ENCODE measurements at regions not wholly inside any gene's neighbourhood (a gene's known extent, or its start where the extent isn't known, plus 50 kb on each side); places are given as distances from the start of the nearest gene placed in this dataset.

GRCh38 chr14:100451264-100451663, 128.1 kb downstream of the SLC25A47 start:
- no peak for TF ChIP-seq POLR2AphosphoS5 (IDR thresholded peaks at IDR 0.05)
- TF ChIP-seq POLR2A (IDR thresholded peaks at IDR 0.05; ENCODE audit: low read depth): no peak
- no peak for TF ChIP-seq CTCF (IDR thresholded peaks at IDR 0.05)
- TF ChIP-seq EP300 (IDR thresholded peaks at IDR 0.05): no peak
- H3K9me3 ChIP-seq: no peaks in the 10 kb centered on the region
- WGBS: 93% methylated on average over 6 of the region's 6 CpGs
- no peaks in the 10 kb centered on the region for H3K4me1 ChIP-seq
- no peaks in the 10 kb centered on the region for H3K36me3 ChIP-seq
- H3K27me3 ChIP-seq: no peaks in the 10 kb centered on the region
- H3K4me3 ChIP-seq: no peak overlapping the region
- no peak overlapping the region for H3K27ac ChIP-seq (replicated peaks in 1 of 4)
- intact Hi-C loops (cut with DNase I): no loop called here
- DNase-seq (ENCODE audit: extremely low spot score): no peak

- Histone ChIP-seq H3K27ac (replicated peaks in 1 of 4) (no peak overlapping the region), H3K4me3 (no peak overlapping the region), H3K27me3 (no peaks in the 10 kb centered on the region), H3K9me3 (no peaks in the 10 kb centered on the region), H3K36me3 (no peaks in the 10 kb centered on the region), H3K4me1 (no peaks in the 10 kb centered on the region)
- no peak for DNase-seq (ENCODE audit: extremely low spot score)
- intact Hi-C loops (cut with DNase I): no loop called here
- no peak for TF ChIP-seq POLR2AphosphoS5 (IDR thresholded peaks at IDR 0.05)
- WGBS: 79% methylated on average over 2 of the region's 2 CpGs
Measured at GRCh38 chr14:100453930-100454329, 130.8 kb downstream of the SLC25A47 start.

- H3K27ac ChIP-seq (replicated peaks in 1 of 4): no peak overlapping the region
- H3K4me3 ChIP-seq: no peak overlapping the region
- no peaks in the 10 kb centered on the region for H3K27me3 ChIP-seq
- intact Hi-C loops (cut with DNase I): no loop called here
- TF ChIP-seq EP300 (IDR thresholded peaks at IDR 0.05) (no peak), CTCF (IDR thresholded peaks at IDR 0.05) (no peak), POLR2AphosphoS5 (IDR thresholded peaks at IDR 0.05) (no peak), POLR2A (IDR thresholded peaks at IDR 0.05; ENCODE audit: low read depth) (no peak)
- H3K4me1 ChIP-seq: no peaks in the 10 kb centered on the region
- H3K36me3 ChIP-seq: no peaks in the 10 kb centered on the region
- 68% methylated on average over 1 of the region's 1 CpG for WGBS
- no peak for DNase-seq (ENCODE audit: extremely low spot score)
- no peaks in the 10 kb centered on the region for H3K9me3 ChIP-seq
Measured at GRCh38 chr14:100454437-100454836, 131.3 kb downstream of the SLC25A47 start.

GRCh38 chr14:100463937-100464336, 123.3 kb downstream of the BEGAIN start:
- Histone ChIP-seq H3K9me3 (no peaks in the 10 kb centered on the region), H3K4me3 (no peak overlapping the region), H3K27ac (replicated peaks in 1 of 4) (no peak overlapping the region), H3K4me1 (no peaks in the 10 kb centered on the region), H3K36me3 (peaks cover 0 to 15% (median 8%) of the 10 kb centered on the region in 4 donors), H3K27me3 (no peaks in the 10 kb centered on the region)
- DNase-seq (ENCODE audit: extremely low spot score): no peak
- 94% methylated on average over 3 of the region's 3 CpGs for WGBS
- TF ChIP-seq CTCF (IDR thresholded peaks at IDR 0.05) (no peak), POLR2AphosphoS5 (IDR thresholded peaks at IDR 0.05) (no peak), POLR2A (IDR thresholded peaks at IDR 0.05; ENCODE audit: low read depth) (no peak), EP300 (IDR thresholded peaks at IDR 0.05) (no peak)
- intact Hi-C loops (cut with DNase I): no loop called here

- no peak for TF ChIP-seq EP300 (IDR thresholded peaks at IDR 0.05)
- no peak for TF ChIP-seq CTCF (IDR thresholded peaks at IDR 0.05)
- no peak for TF ChIP-seq POLR2AphosphoS5 (IDR thresholded peaks at IDR 0.05)
- no peak for DNase-seq (ENCODE audit: extremely low spot score)
- no peak overlapping the region for H3K4me3 ChIP-seq
- no peaks in the 10 kb centered on the region for H3K27me3 ChIP-seq
- H3K27ac ChIP-seq (replicated peaks in 1 of 4): no peak overlapping the region
- H3K9me3 ChIP-seq: no peaks in the 10 kb centered on the region
- H3K4me1 ChIP-seq: peaks cover 0 to under 1% (median 0%) of the 10 kb centered on the region in 4 donors
- H3K36me3 ChIP-seq: peaks cover 0 to 36% (median 20%) of the 10 kb centered on the region in 4 donors
- intact Hi-C loops (cut with DNase I): no loop called here
- WGBS: 76% methylated on average over 7 of the region's 9 CpGs
Measured at GRCh38 chr14:100466111-100466856, 120.9 kb downstream of the BEGAIN start.
